Heart left ventricle (tissue), 13 donors: ENCODE measurements at regions not wholly inside any gene's neighbourhood (a gene's known extent, or its start where the extent isn't known, plus 50 kb on each side); places are given as distances from the start of the nearest gene placed in this dataset.
"Not testable (repeated sequence)": the region's sequence is repeated elsewhere in the genome, so short reads cannot be mapped to it uniquely, and the experiment has no call there.

ENCODE experiments used
- POLR2A ChIP-seq, 2 donors: fragments of 450-650 bp; IDR thresholded peaks; one replicate each; pipeline ENCODE4 v1.6.1; 2017; ENCODE audit warnings: antibody characterized with exemption in 2 of 2, mild to moderate bottlenecking in 2 of 2, moderate library complexity in 2 of 2
- TF ChIP-seq, protein P1 (sequence below), 12 donors: fragments of 200-600 bp; sonication (generic) in 4 of 12; IDR thresholded peaks; one replicate each; pipeline versions ENCODE4 v1.5.0 to v1.8.0; 2018 to 2022; ENCODE audit warnings: antibody characterized with exemption in 12 of 12, mild to moderate bottlenecking in 5 of 12
- donor health status: ischemic (EF 13 %, LVEDD 7.1; RV severe dilation, severe dysfunction).
- donor health status: DM: no; HTN: yes; CAD: no.
- donor health status: DM: no; HTN: no; CAD: no.
- donor health status: ischemic (EF 25% LVEDD 6.9; RV normal size, moderate dysfunction).
- donor health status: ischemic (EF 25% LVEDD 5.7; RV mildly dilated, moderate dysfunction).
- donor health status: ischemic (EF 35%, LVEDD 5.7; RV mildly dilated, moderate dysfunction).
- donor health status: nonischemic (EF 11% LVEDD 7.7; RV severe dilation, severe dysfunction).
- donor health status: DM: yes; HTN: yes; CAD: no.
- donor health status: PGD.
- donor health status: ischemic (EF 29% LVEDD 5.4; RV normal size, mild dysfunction).
- donor health status: nonischemic (EF 23%, LVEDD 6.1; RV moderate dilation, normal function).

- TF ChIP-seq, protein P1, sequence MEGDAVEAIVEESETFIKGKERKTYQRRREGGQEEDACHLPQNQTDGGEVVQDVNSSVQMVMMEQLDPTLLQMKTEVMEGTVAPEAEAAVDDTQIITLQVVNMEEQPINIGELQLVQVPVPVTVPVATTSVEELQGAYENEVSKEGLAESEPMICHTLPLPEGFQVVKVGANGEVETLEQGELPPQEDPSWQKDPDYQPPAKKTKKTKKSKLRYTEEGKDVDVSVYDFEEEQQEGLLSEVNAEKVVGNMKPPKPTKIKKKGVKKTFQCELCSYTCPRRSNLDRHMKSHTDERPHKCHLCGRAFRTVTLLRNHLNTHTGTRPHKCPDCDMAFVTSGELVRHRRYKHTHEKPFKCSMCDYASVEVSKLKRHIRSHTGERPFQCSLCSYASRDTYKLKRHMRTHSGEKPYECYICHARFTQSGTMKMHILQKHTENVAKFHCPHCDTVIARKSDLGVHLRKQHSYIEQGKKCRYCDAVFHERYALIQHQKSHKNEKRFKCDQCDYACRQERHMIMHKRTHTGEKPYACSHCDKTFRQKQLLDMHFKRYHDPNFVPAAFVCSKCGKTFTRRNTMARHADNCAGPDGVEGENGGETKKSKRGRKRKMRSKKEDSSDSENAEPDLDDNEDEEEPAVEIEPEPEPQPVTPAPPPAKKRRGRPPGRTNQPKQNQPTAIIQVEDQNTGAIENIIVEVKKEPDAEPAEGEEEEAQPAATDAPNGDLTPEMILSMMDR (IDR thresholded peaks at IDR 0.05) = not testable (repeated sequence)
- not testable (repeated sequence) for TF ChIP-seq POLR2A (IDR thresholded peaks at IDR 0.05)
These were observed 56.0 kb upstream of the XPO1 start for GRCh38 chr2:61594201-61594600.
